ENCODE measurements at regions not wholly inside any gene's neighbourhood (a gene's known extent, or its start where the extent isn't known, plus 50 kb on each side); places are given as distances from the start of the nearest gene placed in this dataset.
"Not testable (repeated sequence)": the region's sequence is repeated elsewhere in the genome, so short reads cannot be mapped to it uniquely, and the experiment has no call there.

GRCh38 chr6:61114185-61114584 lies 1171.8 kb downstream of the KHDRBS2 start:
- H3K27me3 Mint-ChIP-seq (ENCODE audit: insufficient read depth, low read depth, poor library complexity); H3K4me3 Mint-ChIP-seq: not testable (repeated sequence)

GRCh38 chr6:61107914-61108313 lies 1178.1 kb downstream of the KHDRBS2 start:
- not testable (repeated sequence) for H3K27ac Mint-ChIP-seq; H3K4me1 ChIP-seq (ENCODE audit: insufficient read depth); H3K36me3 ChIP-seq (ENCODE audit: insufficient read depth); H3K27me3 ChIP-seq (ENCODE audit: insufficient read depth); H3K27ac ChIP-seq (ENCODE audit: low read depth); H3K9me2 ChIP-seq (ENCODE audit: insufficient read depth); ATAC-seq; H3K79me2 ChIP-seq (replicated peaks; ENCODE audit: insufficient read depth); DNase-seq (ENCODE audit: low spot score); H2AFZ ChIP-seq; H3F3A ChIP-seq (replicated peaks; ENCODE audit: low read depth); H3K4me1 Mint-ChIP-seq; H3K4me2 ChIP-seq; H3K4me3 Mint-ChIP-seq; H4K20me1 ChIP-seq (replicated peaks; ENCODE audit: insufficient read depth); H3K4me3 ChIP-seq; H3K27me3 Mint-ChIP-seq (ENCODE audit: insufficient read depth, low read depth, poor library complexity)
- H3K36me3 Mint-ChIP-seq (ENCODE audit: low read depth), result peaks cover 11% of the 10 kb centered on the region; the same call in 2 of the 3 replicates
- peaks cover 33% of the 10 kb centered on the region for H3K9me3 Mint-ChIP-seq

More at GRCh38 chr6:61114185-61114584, 1171.8 kb downstream of the KHDRBS2 start:
- ATAC-seq; H3K4me1 Mint-ChIP-seq; H3K36me3 Mint-ChIP-seq (ENCODE audit: low read depth); H3F3A ChIP-seq (replicated peaks; ENCODE audit: low read depth); H2AFZ ChIP-seq; DNase-seq (ENCODE audit: low spot score); H3K27me3 ChIP-seq (ENCODE audit: insufficient read depth); H3K79me2 ChIP-seq (replicated peaks; ENCODE audit: insufficient read depth); H3K36me3 ChIP-seq (ENCODE audit: insufficient read depth); H3K4me3 ChIP-seq; H3K4me1 ChIP-seq (ENCODE audit: insufficient read depth); H3K27ac ChIP-seq (ENCODE audit: low read depth); H3K9me2 ChIP-seq (ENCODE audit: insufficient read depth); H3K4me2 ChIP-seq; H3K27ac Mint-ChIP-seq; H3K9me3 Mint-ChIP-seq; H4K20me1 ChIP-seq (replicated peaks; ENCODE audit: insufficient read depth): not testable (repeated sequence)

GRCh38 chr6:61103660-61104059 lies 1182.4 kb downstream of the KHDRBS2 start:
- H3K36me3 Mint-ChIP-seq (ENCODE audit: low read depth); H3K4me3 Mint-ChIP-seq; H4K20me1 ChIP-seq (replicated peaks; ENCODE audit: insufficient read depth); H3K27me3 Mint-ChIP-seq (ENCODE audit: insufficient read depth, low read depth, poor library complexity); DNase-seq (ENCODE audit: low spot score); H3K27ac ChIP-seq (ENCODE audit: low read depth); H3K27me3 ChIP-seq (ENCODE audit: insufficient read depth); H3K4me3 ChIP-seq; H3K36me3 ChIP-seq (ENCODE audit: insufficient read depth); ATAC-seq; H3K79me2 ChIP-seq (replicated peaks; ENCODE audit: insufficient read depth); H3F3A ChIP-seq (replicated peaks; ENCODE audit: low read depth); H2AFZ ChIP-seq; H3K9me2 ChIP-seq (ENCODE audit: insufficient read depth); H3K27ac Mint-ChIP-seq; H3K4me2 ChIP-seq; H3K4me1 ChIP-seq (ENCODE audit: insufficient read depth); H3K4me1 Mint-ChIP-seq: not testable (repeated sequence)
- peaks cover 25% of the 10 kb centered on the region for H3K9me3 Mint-ChIP-seq

GRCh38 chr6:61100072-61100471 lies 1186.0 kb downstream of the KHDRBS2 start:
- H3K27ac Mint-ChIP-seq, result no peak overlapping the region
- no peaks in the 10 kb centered on the region for H4K20me1 ChIP-seq (replicated peaks; ENCODE audit: insufficient read depth)
- H3K36me3 Mint-ChIP-seq (ENCODE audit: low read depth), result peaks cover 2% of the 10 kb centered on the region; the same call in 2 of the 3 replicates
- peaks cover 8% of the 10 kb centered on the region for H3K9me3 Mint-ChIP-seq
- no peak for DNase-seq (ENCODE audit: low spot score)
- H3K79me2 ChIP-seq (replicated peaks; ENCODE audit: insufficient read depth), result no peaks in the 10 kb centered on the region
- H3K27ac ChIP-seq (ENCODE audit: low read depth), result no peak overlapping the region
- ATAC-seq, result no peak
- no peaks in the 10 kb centered on the region for H3K36me3 ChIP-seq (ENCODE audit: insufficient read depth)
- no peaks in the 10 kb centered on the region for H3F3A ChIP-seq (replicated peaks; ENCODE audit: low read depth)
- no peaks in the 10 kb centered on the region for H3K4me1 Mint-ChIP-seq
- no peak overlapping the region for H3K4me2 ChIP-seq
- H3K4me1 ChIP-seq (ENCODE audit: insufficient read depth), result no peaks in the 10 kb centered on the region
- no peak overlapping the region for H3K4me3 ChIP-seq
- no peaks in the 10 kb centered on the region for H3K27me3 Mint-ChIP-seq (ENCODE audit: insufficient read depth, low read depth, poor library complexity)
- H3K9me2 ChIP-seq (ENCODE audit: insufficient read depth), result no peaks in the 10 kb centered on the region
- no peak overlapping the region for H2AFZ ChIP-seq
- H3K27me3 ChIP-seq (ENCODE audit: insufficient read depth), result no peaks in the 10 kb centered on the region
- H3K4me3 Mint-ChIP-seq, result no peak overlapping the region
- TF ChIP-seq CTCF (conservative IDR thresholded peaks at IDR 0.05; ENCODE audit: low read depth in 2 of 2) (no peak), REST (IDR thresholded peaks at IDR 0.05; ENCODE audit: unreplicated experiment) (no peak), EZH2 (IDR thresholded peaks at IDR 0.05; ENCODE audit: low read depth, unreplicated experiment) (no peak), STAT1 (IDR thresholded peaks at IDR 0.05; ENCODE audit: unreplicated experiment) (no peak), ETS1 (IDR thresholded peaks at IDR 0.05) (no peak), CREB1 (CRISPR knock-in tag; IDR thresholded peaks at IDR 0.05; ENCODE audit: low read depth) (no peak), POLR2AphosphoS5 (IDR thresholded peaks at IDR 0.05; ENCODE audit: low read depth) (no peak), JUNB (IDR thresholded peaks at IDR 0.05; ENCODE audit: unreplicated experiment) (no peak), EZH2phosphoT487 (IDR thresholded peaks at IDR 0.05; ENCODE audit: unreplicated experiment) (no peak)

Data from GM23338 (cell line).